Lower leg skin (tissue), 4 donors: ENCODE measurements at regions not wholly inside any gene's neighbourhood (a gene's known extent, or its start where the extent isn't known, plus 50 kb on each side); places are given as distances from the start of the nearest gene placed in this dataset.

Source experiments
- DNase-seq, 2 donors: peaks; one replicate each; pipeline ENCODE4 v3.0.0-alpha.2; 2019; ENCODE audit warnings: low spot score in 2 of 2
- H3K4me3 ChIP-seq: fragments of 200-600 bp; sonication (generic); 2 replicates; pipeline ENCODE4 v1.5.1; 2017; ENCODE audit warnings: mild to moderate bottlenecking, low read depth; ENCODE audit not compliant: poor library complexity, severe bottlenecking
- CTCF ChIP-seq, 3 donors: fragments of 450-650 bp; IDR thresholded peaks; one replicate each; pipeline ENCODE4 v1.5.1; 2016; ENCODE audit warnings: antibody characterized with exemption in 3 of 3, mild to moderate bottlenecking in 3 of 3, moderate library complexity in 2 of 3
- POLR2A ChIP-seq, 2 donors: fragments of 450-650 bp; IDR thresholded peaks; one replicate each; pipeline ENCODE4 v1.6.1; 2016 to 2017; ENCODE audit warnings: antibody characterized with exemption in 2 of 2, mild to moderate bottlenecking in 1 of 2, moderate library complexity in 1 of 2
- WGBS, 2 donors: methylation state at CpG; one replicate each; pipeline ENCODE4 v1.1.5; 2018; 5-methylcytosine and 5-hydroxymethylcytosine counted together
- intact Hi-C: fragments of 100-400 bp; cut with DNase I; formaldehyde crosslinking; loops from one replicate; pipeline ENCODE4 v1.15.0; 2023; ENCODE audit warnings: low total_unique reads

GRCh38 chr6:105816847-105817246 is 269.3 kb upstream of the PRDM1 start:
- no peak for TF ChIP-seq POLR2A (IDR thresholded peaks at IDR 0.05)
- no peak for TF ChIP-seq CTCF (IDR thresholded peaks at IDR 0.05)
- intact Hi-C loops, result no loop called here
- WGBS, 2 donors, result 78 to 84% methylated on average over 4 of the region's 4 CpGs
- DNase-seq, result no peak
- H3K4me3 ChIP-seq, result no peak overlapping the region

- WGBS, 2 donors, result 80 to 85% methylated on average over 6 of the region's 6 CpGs
- no peak overlapping the region for H3K4me3 ChIP-seq
- intact Hi-C loops, result no loop called here
- DNase-seq, result no peak
- TF ChIP-seq CTCF (IDR thresholded peaks at IDR 0.05) (no peak), POLR2A (IDR thresholded peaks at IDR 0.05) (no peak)
Observed at GRCh38 chr6:105815661-105816555, 270.2 kb upstream of the PRDM1 start.

- DNase-seq, result no peak
- WGBS, 2 donors, result 96 to 97% methylated on average over 3 of the region's 3 CpGs
- H3K4me3 ChIP-seq, result no peak overlapping the region
- intact Hi-C loops, result no loop called here
- TF ChIP-seq POLR2A (IDR thresholded peaks at IDR 0.05), result no peak
- TF ChIP-seq CTCF (IDR thresholded peaks at IDR 0.05), result no peak
Observed at GRCh38 chr6:105814745-105815536, 271.2 kb upstream of the PRDM1 start.

GRCh38 chr6:105810922-105811482 is 275.1 kb upstream of the PRDM1 start:
- TF ChIP-seq CTCF (IDR thresholded peaks at IDR 0.05) (no peak), POLR2A (IDR thresholded peaks at IDR 0.05) (no peak)
- H3K4me3 ChIP-seq, result no peak overlapping the region
- no peak for DNase-seq
- intact Hi-C loops, result no loop called here
- 99 to 100% methylated on average over 3 of the region's 3 CpGs for WGBS, 2 donors

- H3K4me3 ChIP-seq, result no peak overlapping the region
- DNase-seq, result peak in 1 of 2 donors; percentile 64
- TF ChIP-seq POLR2A (IDR thresholded peaks at IDR 0.05) (no peak), CTCF (IDR thresholded peaks at IDR 0.05) (no peak)
- intact Hi-C loops, result no loop called here
- 15% methylated on average over 4 of the region's 4 CpGs for WGBS, 2 donors
Observed at GRCh38 chr6:105810105-105810921, 275.8 kb upstream of the PRDM1 start.
